ENCODE measurements at regions not wholly inside any gene's neighbourhood (a gene's known extent, or its start where the extent isn't known, plus 50 kb on each side); places are given as distances from the start of the nearest gene placed in this dataset.
"Not testable (repeated sequence)": the region's sequence is repeated elsewhere in the genome, so short reads cannot be mapped to it uniquely, and the experiment has no call there.

DNA sequence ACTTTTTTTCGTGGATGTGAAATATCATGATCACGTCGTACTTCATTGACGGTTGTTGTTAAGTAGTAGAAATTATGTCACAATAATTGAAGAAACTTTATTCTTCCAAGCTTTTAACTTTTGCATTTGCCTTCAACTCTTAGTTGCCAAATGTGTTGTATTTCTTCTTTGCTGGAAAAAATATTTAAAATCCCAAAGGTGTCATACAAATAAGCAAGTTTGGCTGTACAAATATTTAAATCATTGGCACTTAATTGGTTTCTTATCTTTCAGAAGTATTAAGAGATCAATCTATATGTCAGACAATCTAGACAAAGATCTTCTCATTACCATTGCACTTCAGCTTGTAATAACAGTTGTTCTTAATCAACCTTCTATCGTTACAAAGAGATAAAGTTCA lies 204.0 kb upstream of the HDAC4 start:
- DNase-seq (ENCODE audit: low read depth), result no peak

DNA sequence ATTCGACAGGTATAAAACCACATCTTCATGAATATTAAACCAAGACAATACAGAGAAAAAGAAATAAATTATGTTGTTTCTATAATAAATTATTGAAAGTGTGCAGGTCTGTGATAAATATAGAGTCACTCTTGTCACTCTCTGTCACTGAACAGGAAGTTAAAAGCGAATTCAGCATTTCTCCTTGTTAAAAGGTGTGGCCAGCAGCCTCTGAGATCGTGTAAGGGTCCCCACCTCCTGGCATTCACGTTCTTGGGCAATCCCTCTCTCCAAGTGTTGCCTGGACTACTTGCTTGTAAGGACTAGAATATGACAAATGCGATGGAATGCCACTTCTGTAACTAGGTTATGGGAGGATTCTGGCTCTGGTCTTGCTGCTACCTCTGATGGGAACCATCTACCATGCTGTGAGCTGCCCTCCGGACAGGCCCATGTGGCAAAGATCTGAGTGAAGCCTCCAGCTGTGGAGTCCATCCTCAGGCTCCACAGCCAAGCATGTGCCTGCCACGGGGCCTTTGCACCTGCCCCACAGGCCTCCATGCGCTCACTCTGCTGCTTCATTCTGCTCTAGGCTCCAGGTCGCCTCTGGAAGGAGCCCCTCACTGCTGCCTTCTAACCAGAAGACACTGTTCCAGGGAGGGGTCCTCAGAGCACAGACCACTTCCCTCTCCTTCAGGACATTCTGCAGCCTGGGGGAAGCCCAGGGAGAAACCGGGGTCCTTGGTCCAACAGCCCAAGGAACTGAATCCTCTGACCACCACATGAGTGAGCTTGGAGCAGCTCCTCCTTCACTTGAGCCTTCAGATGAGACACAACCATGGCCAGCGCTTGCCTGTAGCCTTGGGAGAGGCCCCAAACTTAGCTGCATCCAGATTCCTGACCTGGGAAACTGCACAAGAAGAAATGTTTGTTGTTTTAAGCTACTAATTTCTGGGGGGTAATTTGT lies 202.9 kb upstream of the HDAC4 start:
- DNase-seq (ENCODE audit: low read depth), result no peak

DNA sequence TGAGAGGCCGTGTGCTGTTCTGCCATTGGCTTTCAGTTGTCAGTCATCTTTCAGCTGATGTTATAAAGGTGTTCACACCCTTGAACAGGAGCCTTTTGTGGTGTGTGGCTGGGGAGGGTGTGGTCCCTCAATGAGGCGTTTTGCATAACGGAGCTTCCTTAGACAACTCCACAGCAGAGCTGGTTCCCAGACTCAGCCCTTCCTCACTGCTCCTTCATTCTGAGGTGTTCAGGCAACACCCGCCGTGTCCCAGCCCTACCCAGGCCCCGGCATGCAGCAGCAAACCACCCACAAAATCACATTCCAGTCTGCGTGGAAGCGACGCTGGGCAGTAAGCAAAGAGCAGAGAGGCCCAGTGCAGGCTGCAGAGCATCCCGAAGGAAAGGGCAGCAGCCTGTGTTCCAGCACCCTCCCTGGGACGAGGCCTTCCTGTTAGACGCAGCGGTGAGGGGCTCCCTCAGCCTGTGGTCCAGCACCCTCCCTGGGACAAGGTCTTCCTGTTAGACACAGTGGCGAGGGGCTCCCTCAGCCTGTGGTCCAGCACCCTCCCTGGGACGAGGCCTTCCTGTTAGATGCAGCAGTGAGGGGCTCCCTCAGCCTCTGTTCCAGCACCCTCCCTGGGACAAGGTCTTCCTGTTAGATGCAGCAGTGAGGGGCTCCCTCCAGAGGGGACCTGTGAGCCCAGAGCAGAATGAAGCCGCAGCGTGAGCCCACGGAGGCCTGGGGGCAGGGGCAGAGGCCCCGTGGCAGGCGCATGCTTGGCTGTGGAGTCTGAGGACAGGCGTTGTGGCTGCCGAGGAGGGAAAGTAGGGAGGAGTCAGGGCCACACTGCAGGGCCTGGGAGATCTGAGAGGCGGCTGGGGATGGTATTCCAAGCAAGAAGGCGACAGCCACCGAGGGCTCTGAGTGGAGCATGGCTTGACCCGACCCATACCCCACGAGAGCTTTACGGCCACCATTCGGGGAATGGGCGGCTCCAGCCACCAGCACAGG lies 201.8 kb upstream of the HDAC4 start:
- no peak for DNase-seq (ENCODE audit: low read depth)

DNA sequence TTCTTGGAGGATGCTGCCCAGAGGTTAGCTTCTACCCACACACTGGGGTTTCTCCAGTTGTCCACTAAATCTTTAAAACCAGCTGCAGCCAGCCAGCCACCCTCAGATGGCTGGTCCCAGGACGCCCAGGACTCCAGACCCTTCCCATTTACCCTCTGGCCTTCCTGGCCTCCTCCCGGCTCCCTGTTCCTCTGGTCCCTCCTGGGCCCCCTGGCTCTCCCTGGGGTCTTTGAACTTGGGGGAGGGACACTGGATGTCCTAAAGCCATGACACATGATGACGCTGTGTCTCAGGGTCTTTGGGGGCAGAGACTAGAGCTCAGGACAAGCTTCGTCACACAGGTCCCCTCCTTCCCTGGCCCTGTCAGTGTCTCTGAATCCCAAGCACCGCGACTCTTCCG lies 201.1 kb upstream of the HDAC4 start:
- no peak for DNase-seq (ENCODE audit: low read depth)

DNA sequence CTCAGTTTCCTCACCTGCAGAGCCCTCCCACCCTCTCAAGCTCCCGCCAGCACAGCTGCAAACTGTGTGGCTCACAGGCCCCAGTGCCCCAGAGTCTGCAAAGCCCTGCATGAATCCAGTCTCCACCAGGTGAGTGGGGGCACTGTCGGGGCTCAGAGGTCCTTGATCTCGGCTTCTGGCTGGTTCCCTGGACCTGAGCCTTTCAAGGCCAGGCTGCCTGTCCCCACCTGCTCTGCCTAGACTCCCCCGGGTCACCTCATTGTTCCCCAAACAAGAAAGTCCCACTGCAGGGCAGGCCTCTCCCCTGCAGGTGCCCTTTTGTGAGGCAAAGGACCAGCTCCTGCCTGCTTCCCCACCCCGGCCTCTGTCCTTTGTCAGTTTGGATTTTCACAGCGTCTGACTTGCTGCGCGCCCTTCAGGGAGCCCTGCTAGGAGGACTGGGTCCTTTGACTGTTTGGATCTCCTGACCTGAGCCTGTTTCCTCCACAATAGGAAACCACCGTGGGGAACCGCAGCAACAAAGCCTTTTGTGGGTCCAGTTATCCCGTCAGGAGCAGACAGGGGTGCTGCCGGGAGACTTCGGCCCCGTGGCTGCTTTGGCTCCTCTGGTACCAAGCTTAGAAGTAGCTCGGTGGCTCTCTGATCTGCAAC lies 200.5 kb upstream of the HDAC4 start:
- DNase-seq (ENCODE audit: low read depth), result no peak

DNA sequence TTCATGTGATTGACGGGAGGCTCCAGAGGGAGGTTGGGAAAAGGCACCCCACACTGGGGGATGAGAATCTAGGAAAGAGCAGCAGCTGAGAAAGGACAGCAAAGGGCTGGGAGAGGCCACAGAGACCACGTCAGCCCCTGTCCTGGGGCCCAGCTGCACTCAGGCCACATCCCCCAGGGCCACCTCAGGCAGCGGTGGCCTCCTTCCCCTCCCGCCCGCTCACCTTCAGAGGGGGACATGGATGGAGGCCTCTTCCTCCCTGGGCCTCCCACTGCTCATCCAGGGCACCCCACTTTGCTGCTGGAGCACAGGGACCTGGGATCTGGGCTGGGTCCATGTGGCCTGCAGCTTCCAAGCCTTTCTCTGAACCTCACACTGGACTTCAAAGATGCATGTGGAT lies 199.8 kb upstream of the HDAC4 start:
- no peak for DNase-seq (ENCODE audit: low read depth)

DNA sequence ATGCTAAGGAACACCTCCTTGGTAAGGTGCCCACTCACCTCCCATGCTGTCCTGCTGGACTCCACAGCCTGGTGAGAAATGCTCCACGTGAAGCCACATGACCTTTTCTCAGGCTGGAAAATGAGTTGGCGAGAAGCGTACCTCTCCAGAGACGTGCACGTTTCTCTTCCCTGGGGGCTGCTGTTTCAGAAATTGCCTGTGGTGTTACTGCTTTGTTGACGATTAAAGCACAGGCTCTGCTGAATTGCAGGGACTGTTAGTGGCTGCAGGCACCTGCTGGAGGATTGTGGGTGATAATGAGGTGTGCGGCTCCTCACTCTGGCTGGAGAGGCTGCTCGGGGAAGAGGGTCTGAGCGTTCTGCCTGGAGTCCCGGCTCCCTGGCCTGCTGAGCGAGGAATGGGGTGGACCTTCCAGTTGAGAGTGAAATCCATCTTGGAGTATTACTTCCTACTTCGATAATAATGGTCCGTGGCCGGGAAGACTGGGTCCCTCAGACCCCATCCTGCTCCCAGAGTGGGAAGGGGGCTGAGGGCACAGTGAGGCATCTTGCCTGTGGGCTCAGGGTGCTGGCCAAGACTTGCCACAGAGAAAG lies 199.3 kb upstream of the HDAC4 start:
- DNase-seq (ENCODE audit: low read depth), result no peak

DNA sequence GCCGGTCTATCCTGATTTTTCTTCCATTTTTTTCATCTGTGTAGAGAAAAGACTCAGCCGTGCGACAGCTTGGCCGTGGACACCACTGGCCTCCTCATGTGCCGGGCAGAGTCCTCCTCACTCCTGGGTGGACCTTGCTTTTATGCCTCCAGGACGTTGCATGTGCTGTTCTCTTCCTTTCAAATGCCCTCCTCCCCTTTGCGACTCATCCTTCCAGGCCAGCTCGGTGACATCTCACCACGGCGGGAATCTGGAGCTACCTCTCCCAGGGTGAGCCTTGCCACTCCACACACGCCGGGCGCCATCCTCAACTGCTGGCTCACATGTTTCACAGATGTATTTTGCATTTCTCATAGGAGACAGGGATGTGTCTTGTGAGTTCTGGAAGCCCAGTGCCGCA lies 198.5 kb upstream of the HDAC4 start:
- no peak for DNase-seq (ENCODE audit: low read depth)

DNA sequence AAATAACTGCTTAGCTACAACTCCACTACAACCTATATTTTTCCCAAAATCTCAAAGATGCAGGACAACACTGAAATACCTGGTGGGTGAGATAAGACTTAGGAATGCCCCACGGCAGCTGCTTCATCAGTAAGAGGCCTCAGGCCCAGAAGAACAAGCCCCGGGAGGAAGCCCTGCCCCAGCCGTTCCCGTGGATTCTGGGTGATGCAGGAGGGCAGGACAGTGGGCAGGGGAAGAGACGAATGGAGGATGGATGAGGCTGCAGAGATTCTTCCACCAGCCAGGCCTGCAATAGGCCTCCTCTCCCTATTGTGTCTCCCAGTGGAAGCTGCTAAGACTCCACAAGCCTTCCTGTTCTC lies 197.9 kb upstream of the HDAC4 start:
- DNase-seq (ENCODE audit: low read depth), result no peak

DNA sequence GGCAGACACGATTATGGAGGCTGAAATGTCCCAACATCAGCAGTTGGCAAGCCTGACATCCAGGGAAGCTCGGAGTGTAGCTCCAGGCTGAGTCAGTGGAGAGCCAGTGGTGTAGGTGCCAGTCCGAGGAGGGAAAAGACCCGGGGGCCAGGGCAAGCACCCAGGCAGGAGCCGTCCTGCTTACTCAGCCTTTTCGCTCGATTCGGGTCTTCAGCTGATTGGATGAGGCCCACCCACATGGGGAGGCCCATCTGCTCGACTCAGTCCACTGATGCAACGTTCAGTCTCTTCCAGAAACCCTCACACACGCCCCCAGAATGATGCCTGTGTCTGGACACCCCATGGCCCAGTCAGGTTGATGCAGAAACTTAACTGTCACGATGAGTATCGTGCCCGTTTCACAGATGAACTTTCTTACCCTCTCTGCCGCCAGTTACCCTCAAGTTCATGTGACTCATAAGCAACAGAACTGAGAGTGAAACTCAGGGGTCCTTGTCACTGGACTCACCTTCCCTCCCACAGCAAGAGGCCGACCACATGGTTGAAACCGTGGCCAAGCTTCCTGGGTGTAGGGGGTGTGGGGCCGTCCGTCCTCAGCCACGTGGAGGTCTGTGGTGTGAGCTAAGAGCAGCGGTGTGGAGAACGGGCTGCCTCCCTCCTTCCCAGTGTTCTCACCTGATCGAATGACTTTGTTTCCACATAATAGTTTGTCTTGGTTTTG lies 197.4 kb upstream of the HDAC4 start:
- DNase-seq (ENCODE audit: low read depth), result no peak

DNA sequence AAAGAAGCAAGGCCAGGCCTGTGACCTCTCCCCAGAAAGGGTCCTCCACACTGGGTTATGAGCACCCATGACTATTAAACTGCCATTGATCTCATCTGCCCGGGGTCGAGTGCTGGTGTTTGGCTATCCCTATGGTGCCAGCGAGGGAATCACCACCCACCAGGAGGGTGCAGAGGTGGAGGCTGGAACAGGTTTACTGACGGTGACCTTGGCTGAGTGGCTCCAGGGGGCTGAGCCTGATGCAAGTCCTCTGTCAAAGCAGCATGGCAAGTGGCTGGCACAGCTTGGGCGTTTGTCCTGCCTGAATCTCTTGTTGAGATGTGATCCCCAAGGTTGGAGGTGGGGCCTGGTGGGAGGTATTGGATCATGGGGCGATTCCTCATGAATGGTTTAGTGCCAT lies 196.4 kb upstream of the HDAC4 start:
- no peak for DNase-seq (ENCODE audit: low read depth)

DNA sequence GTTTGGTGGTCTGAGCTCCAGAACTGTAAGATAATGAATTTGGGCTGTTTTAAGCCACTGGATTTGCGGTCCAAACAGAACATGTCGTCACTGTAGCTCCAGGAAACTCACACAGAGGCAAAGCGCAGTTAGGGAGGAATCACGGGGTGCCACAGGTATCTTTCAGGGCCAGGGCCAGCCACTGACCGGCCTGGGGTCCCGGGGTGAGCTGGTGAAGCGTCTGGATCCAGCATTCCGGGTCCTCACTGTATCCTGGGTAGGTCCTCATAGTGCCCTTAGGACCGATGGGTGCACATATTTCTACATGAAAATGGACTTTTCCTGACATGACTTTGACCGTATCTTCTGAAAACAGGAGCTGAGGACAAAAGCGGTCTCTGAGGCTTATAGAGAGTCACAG lies 196.0 kb upstream of the HDAC4 start:
- no peak for DNase-seq (ENCODE audit: low read depth)

DNA sequence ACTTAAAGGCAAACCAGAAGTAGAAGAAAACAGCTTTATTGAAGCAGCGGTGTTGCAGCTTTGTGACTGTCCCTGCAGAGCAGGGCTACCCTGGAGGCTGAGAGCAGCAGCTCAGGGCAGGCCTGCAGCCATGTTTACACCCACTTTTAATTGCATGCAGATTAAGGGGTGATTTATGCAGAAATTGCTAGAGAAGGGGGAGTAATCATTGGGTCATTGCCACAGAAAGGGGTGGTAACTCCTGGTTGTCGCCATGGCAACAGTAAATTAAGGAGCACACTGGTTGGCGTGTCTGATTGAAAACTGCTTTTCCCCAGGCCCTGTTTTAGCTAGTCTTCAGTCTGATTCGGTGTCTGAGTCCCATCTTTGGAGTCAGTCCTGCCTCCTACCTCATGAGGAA lies 195.4 kb upstream of the HDAC4 start:
- no peak for DNase-seq (ENCODE audit: low read depth)

DNA sequence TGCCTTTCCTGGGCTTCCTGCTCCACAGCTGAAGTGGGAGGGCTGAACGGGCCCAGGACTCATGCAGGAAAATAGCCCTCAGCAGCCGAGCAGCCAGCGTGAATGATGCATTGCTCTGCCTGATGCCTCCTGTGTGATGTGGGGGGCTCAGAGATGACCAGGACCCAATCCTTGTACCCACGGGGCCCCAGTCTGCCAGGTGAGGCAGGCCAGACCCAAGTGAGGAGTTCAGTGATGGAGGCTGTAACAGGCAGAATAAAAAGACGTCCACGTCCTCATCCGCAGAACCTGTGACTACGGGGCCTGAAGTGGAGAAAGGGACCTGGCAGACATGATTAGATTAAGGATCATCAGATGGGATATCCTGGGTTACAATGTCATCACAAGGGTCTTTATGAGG lies 194.9 kb upstream of the HDAC4 start:
- no peak for DNase-seq (ENCODE audit: low read depth)

DNA sequence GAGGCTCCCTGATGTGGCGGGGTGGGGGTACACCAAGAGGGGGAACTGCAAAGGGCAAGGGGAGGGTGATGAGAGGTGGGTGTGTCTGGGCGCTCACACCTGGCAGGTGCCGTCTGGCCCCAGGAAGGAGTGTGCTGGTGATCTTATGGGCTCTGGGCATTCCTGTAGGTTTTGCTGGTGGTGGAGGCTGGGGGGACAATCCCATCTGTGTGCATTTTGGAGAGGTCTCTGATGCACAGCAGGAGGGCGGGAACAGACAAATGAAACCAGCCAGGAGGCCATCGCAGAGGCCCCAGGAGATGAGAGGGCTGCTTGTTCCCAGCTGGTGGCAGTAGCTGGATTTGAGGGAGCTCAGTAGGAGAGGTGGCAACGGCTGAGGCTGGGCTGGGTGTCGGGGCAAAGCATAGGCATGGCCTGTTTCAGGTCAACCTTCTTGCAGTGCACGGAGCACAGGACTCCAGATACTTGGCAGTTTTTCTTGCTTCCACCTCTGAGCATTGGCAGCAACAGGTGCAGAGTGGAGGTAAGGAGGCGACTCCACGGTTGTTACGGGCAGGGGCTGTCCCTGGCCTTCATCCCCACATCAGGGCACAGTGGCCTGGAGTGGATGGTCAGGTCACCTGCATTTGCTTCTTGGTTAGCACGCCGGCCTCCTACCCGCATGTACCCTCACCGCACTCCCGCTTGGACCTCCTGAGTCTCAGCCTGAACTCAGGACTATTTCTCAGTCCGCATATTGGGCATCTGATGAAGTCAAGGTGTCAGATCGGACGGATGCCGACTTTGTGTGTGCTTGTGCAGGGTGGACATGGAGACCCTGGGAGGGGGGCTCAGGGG lies 194.2 kb upstream of the HDAC4 start:
- no peak for DNase-seq (ENCODE audit: low read depth)

DNA sequence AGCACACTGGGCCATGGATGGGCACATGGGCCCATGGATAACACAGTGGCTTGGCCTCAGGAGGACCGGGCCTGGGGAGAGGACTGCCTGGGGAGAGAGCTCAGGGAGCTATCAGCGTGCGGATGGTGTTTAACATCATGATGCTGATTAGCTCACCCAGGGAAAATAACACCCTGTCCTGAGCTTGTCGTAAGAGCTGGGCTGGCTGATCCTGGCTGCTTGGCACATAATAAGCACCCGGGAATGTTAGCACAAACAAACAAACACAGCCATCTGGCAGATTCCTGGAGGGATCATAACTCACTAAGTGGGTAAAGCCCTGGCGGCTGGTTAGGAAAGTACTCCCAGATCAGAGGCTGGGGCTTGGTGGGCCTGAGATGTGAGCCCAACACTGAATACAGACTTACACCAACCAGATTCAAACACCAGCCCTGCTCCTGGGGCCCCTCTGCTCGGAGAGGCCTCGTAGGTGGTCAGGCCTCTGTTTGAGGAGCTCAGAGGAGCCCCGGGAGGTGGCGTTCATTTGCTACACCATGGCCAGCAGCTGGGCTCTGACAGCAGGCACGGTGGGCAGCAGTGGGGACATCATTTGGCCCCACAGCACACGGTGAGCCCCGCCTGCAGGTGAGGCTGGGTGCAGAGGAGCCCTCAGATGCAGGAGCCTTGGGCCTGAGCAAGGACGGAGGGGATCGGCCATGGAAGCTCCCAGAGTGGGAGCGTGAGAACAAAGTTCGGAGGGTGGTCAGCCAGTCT lies 193.4 kb upstream of the HDAC4 start:
- DNase-seq (ENCODE audit: low read depth), result no peak

DNA sequence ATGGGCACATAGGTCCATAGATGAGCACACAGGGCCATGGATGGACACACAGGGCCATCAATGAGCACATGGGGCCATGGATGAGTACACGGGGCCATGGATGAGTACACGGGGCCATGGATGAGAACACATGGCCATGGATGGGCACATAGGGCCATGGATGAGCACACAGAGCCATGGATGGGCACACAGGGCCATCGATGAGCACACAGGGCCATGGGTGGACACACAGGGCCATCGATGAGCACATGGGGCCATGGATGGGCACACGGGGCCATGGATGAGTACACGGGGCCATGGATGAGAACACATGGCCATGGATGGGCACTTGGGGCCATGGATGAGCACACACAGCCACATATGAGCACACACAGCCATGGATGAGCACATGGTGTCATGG lies 192.6 kb upstream of the HDAC4 start:
- no peak for DNase-seq (ENCODE audit: low read depth)

DNA sequence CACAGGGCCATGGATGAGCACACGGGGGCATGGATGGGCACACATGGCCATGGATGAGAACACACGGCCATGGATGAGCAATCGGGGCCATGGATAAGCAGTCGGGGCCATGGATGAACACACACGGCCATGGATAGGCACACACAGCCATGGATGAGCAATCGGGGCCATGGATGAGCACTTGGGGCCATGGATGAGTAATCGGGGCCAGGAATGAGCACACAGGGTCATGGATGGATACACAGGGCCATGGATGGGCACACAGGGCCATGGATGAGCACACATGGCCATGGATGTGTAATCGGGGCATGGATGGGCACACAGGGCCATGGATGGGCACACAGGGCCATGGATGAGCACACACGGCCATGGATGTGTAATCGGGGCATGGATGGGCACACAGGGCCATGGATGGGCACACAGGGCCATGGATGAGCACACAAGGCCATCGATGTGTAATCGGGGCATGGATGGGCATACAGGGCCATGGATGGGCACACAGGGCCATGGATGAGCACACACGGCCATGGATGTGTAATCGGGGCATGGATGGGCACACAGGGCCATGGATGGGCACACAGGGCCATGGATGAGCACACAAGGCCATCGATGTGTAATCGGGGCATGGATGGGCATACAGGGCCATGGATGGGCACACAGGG lies 191.9 kb upstream of the HDAC4 start:
- not testable (repeated sequence) for DNase-seq (ENCODE audit: low read depth)
